GM23338 (cell line): ENCODE measurements at regions not wholly inside any gene's neighbourhood (a gene's known extent, or its start where the extent isn't known, plus 50 kb on each side); places are given as distances from the start of the nearest gene placed in this dataset.

Source experiments
- ATAC-seq: fragments of 200-7000 bp; cut with Tn5 transposase; 3 replicates; pipeline ENCODE4 v1.9.1; 2020
- DNase-seq: peaks from one replicate; pipeline ENCODE4 v3.0.0-alpha.2; 2015; ENCODE audit warnings: low spot score
- H2AFZ ChIP-seq: fragments of 200-600 bp; sonication (generic); 2 replicates; pipeline ENCODE4 v1.8.0; 2016; ENCODE audit warnings: antibody characterized with exemption, mild to moderate bottlenecking, moderate library complexity
- H3F3A ChIP-seq: fragments of 200-600 bp; sonication (generic); replicated peaks from 2 replicates; pipeline ENCODE4 v1.8.0; 2017; ENCODE audit warnings: antibody characterized with exemption, mixed run types, low read depth
- H3K27ac ChIP-seq: fragments of 200-600 bp; sonication (generic); 2 replicates; pipeline ENCODE4 v1.6.1; 2016; ENCODE audit warnings: low read depth
- H3K27me3 ChIP-seq: fragments of 200-600 bp; sonication (generic); 2 replicates; pipeline ENCODE4 v1.8.0; 2016; ENCODE audit warnings: mild to moderate bottlenecking, mixed run types, moderate library complexity; ENCODE audit not compliant: insufficient read depth
- H3K36me3 ChIP-seq: fragments of 200-600 bp; sonication (generic); 2 replicates; pipeline ENCODE4 v1.8.0; 2016; ENCODE audit warnings: mild to moderate bottlenecking; ENCODE audit not compliant: insufficient read depth
- H3K4me1 ChIP-seq: fragments of 200-600 bp; sonication (generic); 2 replicates; pipeline ENCODE4 v1.8.0; 2016; ENCODE audit warnings: mild to moderate bottlenecking, moderate library complexity; ENCODE audit not compliant: insufficient read depth
- H3K4me2 ChIP-seq: fragments of 200-600 bp; sonication (generic); 2 replicates; pipeline ENCODE4 v1.7.1; 2017; ENCODE audit warnings: mixed run types
- H3K4me3 ChIP-seq: fragments of 200-600 bp; sonication (generic); 2 replicates; pipeline ENCODE4 v1.6.1; 2016; ENCODE audit warnings: mixed run types
- H3K79me2 ChIP-seq: fragments of 200-600 bp; sonication (generic); replicated peaks from 2 replicates; pipeline ENCODE4 v1.8.0; 2017; ENCODE audit warnings: mild to moderate bottlenecking; ENCODE audit not compliant: insufficient read depth
- H3K9me2 ChIP-seq: fragments of 200-600 bp; sonication (generic); 2 replicates; pipeline ENCODE4 v1.8.0; 2017; ENCODE audit not compliant: insufficient read depth
- H4K20me1 ChIP-seq: fragments of 200-600 bp; sonication (generic); replicated peaks from 2 replicates; pipeline ENCODE4 v1.8.0; 2017; ENCODE audit warnings: mild to moderate bottlenecking; ENCODE audit not compliant: insufficient read depth
- H3K27ac Mint-ChIP-seq: 2 replicates; pipeline ENCODE4 v1.8.0; 2020; ENCODE audit warnings: inconsistent platforms, mild to moderate bottlenecking, moderate library complexity, mixed read lengths
- H3K27me3 Mint-ChIP-seq: 3 replicates; pipeline ENCODE4 v1.8.0; 2022; ENCODE audit warnings: low read depth, mild to moderate bottlenecking, moderate library complexity, mixed read lengths, inconsistent platforms; ENCODE audit not compliant: insufficient read depth, poor library complexity
- H3K36me3 Mint-ChIP-seq: 3 replicates; pipeline ENCODE4 v1.8.0; 2021; ENCODE audit warnings: low read depth, mild to moderate bottlenecking, inconsistent platforms, moderate library complexity, mixed read lengths
- H3K4me1 Mint-ChIP-seq: 3 replicates; pipeline ENCODE4 v1.8.0; 2020; ENCODE audit warnings: mild to moderate bottlenecking, inconsistent platforms, mixed read lengths
- H3K4me3 Mint-ChIP-seq: 3 replicates; pipeline ENCODE4 v1.8.0; 2021; ENCODE audit warnings: moderate library complexity, mild to moderate bottlenecking, inconsistent platforms, mixed read lengths
- H3K9me3 Mint-ChIP-seq: 3 replicates; pipeline ENCODE4 v1.8.0; 2020; ENCODE audit warnings: moderate library complexity, mild to moderate bottlenecking, inconsistent platforms, mixed read lengths
- CREB1 ChIP-seq: fragments of 250-450 bp; sonication (Bioruptor Pico); IDR thresholded peaks from 2 replicates; pipeline ENCODE4 v1.5.0; 2020; ENCODE audit warnings: low read depth, mild to moderate bottlenecking, moderate library complexity
- EZH2 ChIP-seq: fragments of 200-600 bp; sonication (generic); IDR thresholded peaks from one replicate; pipeline ENCODE4 v1.8.0; 2017; ENCODE audit warnings: antibody characterized with exemption, mild to moderate bottlenecking, low read depth; ENCODE audit not compliant: unreplicated experiment
- EZH2phosphoT487 ChIP-seq: fragments of 200-600 bp; sonication (generic); IDR thresholded peaks from one replicate; pipeline ENCODE4 v1.8.1; 2018; ENCODE audit warnings: antibody characterized with exemption; ENCODE audit not compliant: unreplicated experiment
- NANOG ChIP-seq: IDR thresholded peaks from 2 replicates; pipeline ENCODE4 v1.6.1; 2016; ENCODE audit warnings: antibody characterized with exemption, borderline replicate concordance
- POLR2AphosphoS5 ChIP-seq: IDR thresholded peaks from 2 replicates; pipeline ENCODE4 v1.6.1; 2016; ENCODE audit warnings: antibody characterized with exemption, low read depth
- REST ChIP-seq: IDR thresholded peaks from one replicate; pipeline ENCODE4 v1.6.1; 2018; ENCODE audit warnings: antibody characterized with exemption; ENCODE audit not compliant: unreplicated experiment
- ZNF331 ChIP-seq: fragments of 250-450 bp; sonication (Bioruptor Pico); IDR thresholded peaks from 2 replicates; pipeline ENCODE4 v1.5.0; 2020; ENCODE audit warnings: low read depth, mild to moderate bottlenecking, moderate library complexity
- TF ChIP-seq, protein P1 (sequence below): IDR thresholded peaks from 2 replicates; pipeline ENCODE4 v1.6.1; 2016; ENCODE audit warnings: antibody characterized with exemption
- TF ChIP-seq, protein P2 (sequence below): fragments of 250-450 bp; sonication (Bioruptor Pico); IDR thresholded peaks from 2 replicates; pipeline ENCODE4 v1.5.0; 2020; ENCODE audit warnings: mild to moderate bottlenecking, moderate library complexity

- TF ChIP-seq REST, result no peak
- no peak for TF ChIP-seq EZH2
- no peak for TF ChIP-seq CREB1 (CRISPR knock-in tag)
- TF ChIP-seq NANOG, result no peak
Measured at GRCh38 chr17:79141578-79142355, 67.1 kb downstream of the ENGASE start (continued).

DNA sequence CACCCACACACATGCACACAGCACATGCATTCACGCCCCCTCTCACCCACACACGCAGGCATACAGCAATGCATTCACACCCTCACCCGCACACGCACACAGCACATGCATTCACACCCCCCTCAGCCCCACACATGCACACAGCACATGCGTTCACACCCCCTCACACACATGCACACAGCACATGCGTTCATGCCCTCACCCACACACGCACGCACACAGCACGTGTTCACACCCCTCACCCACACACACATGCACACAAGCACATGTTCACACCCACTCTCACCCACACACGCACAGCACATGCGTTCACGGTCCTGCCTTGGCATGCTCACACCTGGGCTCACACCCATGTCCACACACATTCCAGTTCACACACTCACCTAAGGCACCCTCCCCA is 64.2 kb downstream of the ENGASE start:
- Histone ChIP-seq H3K27ac (no peak overlapping the region), H3K79me2 (no peaks in the 10 kb centered on the region), H4K20me1 (peaks cover 3% of the 10 kb centered on the region; the same call in 1 of the 2 replicates), H3K4me3 (no peak overlapping the region), H3K27me3 (no peaks in the 10 kb centered on the region), H2AFZ (no peak overlapping the region), H3K9me2 (no peaks in the 10 kb centered on the region), H3K4me2 (no peak overlapping the region), H3K4me1 (no peaks in the 10 kb centered on the region), H3K36me3 (no peaks in the 10 kb centered on the region), H3F3A (no peaks in the 10 kb centered on the region)
- Mint-ChIP-seq H3K27me3 (peaks cover 22% of the 10 kb centered on the region), H3K4me3 (no peak overlapping the region), H3K9me3 (no peaks in the 10 kb centered on the region; the same call in 2 of the 3 replicates), H3K36me3 (no peaks in the 10 kb centered on the region), H3K27ac (no peak overlapping the region), H3K4me1 (peaks cover 15% of the 10 kb centered on the region)
- DNase-seq (no peak), ATAC-seq (no peak)
- TF ChIP-seq CREB1 (CRISPR knock-in tag) (no peak), ZNF331 (CRISPR knock-in tag) (no peak), EZH2 (no peak), REST (no peak), POLR2AphosphoS5 (no peak), EZH2phosphoT487 (no peak), NANOG (no peak)
- TF ChIP-seq, protein P1, sequence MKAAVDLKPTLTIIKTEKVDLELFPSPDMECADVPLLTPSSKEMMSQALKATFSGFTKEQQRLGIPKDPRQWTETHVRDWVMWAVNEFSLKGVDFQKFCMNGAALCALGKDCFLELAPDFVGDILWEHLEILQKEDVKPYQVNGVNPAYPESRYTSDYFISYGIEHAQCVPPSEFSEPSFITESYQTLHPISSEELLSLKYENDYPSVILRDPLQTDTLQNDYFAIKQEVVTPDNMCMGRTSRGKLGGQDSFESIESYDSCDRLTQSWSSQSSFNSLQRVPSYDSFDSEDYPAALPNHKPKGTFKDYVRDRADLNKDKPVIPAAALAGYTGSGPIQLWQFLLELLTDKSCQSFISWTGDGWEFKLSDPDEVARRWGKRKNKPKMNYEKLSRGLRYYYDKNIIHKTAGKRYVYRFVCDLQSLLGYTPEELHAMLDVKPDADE, result no peak
- TF ChIP-seq, protein P2, sequence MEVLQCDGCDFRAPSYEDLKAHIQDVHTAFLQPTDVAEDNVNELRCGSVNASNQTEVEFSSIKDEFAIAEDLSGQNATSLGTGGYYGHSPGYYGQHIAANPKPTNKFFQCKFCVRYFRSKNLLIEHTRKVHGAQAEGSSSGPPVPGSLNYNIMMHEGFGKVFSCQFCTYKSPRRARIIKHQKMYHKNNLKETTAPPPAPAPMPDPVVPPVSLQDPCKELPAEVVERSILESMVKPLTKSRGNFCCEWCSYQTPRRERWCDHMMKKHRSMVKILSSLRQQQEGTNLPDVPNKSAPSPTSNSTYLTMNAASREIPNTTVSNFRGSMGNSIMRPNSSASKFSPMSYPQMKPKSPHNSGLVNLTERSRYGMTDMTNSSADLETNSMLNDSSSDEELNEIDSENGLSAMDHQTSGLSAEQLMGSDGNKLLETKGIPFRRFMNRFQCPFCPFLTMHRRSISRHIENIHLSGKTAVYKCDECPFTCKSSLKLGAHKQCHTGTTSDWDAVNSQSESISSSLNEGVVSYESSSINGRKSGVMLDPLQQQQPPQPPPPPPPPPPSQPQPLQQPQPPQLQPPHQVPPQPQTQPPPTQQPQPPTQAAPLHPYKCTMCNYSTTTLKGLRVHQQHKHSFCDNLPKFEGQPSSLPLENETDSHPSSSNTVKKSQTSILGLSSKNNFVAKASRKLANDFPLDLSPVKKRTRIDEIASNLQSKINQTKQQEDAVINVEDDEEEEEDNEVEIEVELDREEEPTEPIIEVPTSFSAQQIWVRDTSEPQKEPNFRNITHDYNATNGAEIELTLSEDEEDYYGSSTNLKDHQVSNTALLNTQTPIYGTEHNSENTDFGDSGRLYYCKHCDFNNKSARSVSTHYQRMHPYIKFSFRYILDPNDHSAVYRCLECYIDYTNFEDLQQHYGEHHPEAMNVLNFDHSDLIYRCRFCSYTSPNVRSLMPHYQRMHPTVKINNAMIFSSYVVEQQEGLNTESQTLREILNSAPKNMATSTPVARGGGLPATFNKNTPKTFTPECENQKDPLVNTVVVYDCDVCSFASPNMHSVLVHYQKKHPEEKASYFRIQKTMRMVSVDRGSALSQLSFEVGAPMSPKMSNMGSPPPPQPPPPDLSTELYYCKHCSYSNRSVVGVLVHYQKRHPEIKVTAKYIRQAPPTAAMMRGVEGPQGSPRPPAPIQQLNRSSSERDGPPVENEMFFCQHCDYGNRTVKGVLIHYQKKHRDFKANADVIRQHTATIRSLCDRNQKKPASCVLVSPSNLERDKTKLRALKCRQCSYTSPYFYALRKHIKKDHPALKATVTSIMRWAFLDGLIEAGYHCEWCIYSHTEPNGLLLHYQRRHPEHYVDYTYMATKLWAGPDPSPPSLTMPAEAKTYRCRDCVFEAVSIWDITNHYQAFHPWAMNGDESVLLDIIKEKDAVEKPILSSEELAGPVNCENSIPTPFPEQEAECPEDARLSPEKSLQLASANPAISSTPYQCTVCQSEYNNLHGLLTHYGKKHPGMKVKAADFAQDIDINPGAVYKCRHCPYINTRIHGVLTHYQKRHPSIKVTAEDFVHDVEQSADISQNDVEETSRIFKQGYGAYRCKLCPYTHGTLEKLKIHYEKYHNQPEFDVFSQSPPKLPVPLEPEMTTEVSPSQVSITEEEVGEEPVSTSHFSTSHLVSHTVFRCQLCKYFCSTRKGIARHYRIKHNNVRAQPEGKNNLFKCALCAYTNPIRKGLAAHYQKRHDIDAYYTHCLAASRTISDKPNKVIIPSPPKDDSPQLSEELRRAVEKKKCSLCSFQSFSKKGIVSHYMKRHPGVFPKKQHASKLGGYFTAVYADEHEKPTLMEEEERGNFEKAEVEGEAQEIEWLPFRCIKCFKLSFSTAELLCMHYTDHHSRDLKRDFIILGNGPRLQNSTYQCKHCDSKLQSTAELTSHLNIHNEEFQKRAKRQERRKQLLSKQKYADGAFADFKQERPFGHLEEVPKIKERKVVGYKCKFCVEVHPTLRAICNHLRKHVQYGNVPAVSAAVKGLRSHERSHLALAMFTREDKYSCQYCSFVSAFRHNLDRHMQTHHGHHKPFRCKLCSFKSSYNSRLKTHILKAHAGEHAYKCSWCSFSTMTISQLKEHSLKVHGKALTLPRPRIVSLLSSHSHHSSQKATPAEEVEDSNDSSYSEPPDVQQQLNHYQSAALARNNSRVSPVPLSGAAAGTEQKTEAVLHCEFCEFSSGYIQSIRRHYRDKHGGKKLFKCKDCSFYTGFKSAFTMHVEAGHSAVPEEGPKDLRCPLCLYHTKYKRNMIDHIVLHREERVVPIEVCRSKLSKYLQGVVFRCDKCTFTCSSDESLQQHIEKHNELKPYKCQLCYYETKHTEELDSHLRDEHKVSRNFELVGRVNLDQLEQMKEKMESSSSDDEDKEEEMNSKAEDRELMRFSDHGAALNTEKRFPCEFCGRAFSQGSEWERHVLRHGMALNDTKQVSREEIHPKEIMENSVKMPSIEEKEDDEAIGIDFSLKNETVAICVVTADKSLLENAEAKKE, result no peak
